Activated CD8-positive, alpha-beta T cell treated with anti-CD3 and anti-CD28 coated beads for 36 hours (primary cell): ENCODE measurements at regions not wholly inside any gene's neighbourhood (a gene's known extent, or its start where the extent isn't known, plus 50 kb on each side); places are given as distances from the start of the nearest gene placed in this dataset.

Experiments used
- ATAC-seq: fragments of 200-7000 bp; cut with Tn5 transposase; one replicate; pipeline ENCODE4 v1.10.0; 2021; ENCODE audit warnings: mild to moderate bottlenecking, moderate library complexity
- CTCF ChIA-PET: fragments of 350-600 bp; sonication (Branson Sonifier 250); formaldehyde crosslinking; loops from one replicate; lab custom pipeline; 2021; ENCODE audit warnings: antibody characterized with exemption; lab: Charles Lee
- POLR2A ChIA-PET: fragments of 350-600 bp; sonication (Branson Sonifier 250); formaldehyde crosslinking; loops from one replicate; lab custom pipeline; 2021; ENCODE audit warnings: antibody characterized with exemption; lab: Charles Lee
- DNase-seq: peaks from one replicate; pipeline ENCODE4 v3.0.0-alpha.2; 2020
- H3K27ac Mint-ChIP-seq: one replicate; pipeline ENCODE4 v1.8.0; 2021; ENCODE audit warnings: mild to moderate bottlenecking, mixed read lengths
- H3K27me3 Mint-ChIP-seq: one replicate; pipeline ENCODE4 v1.8.0; 2021; ENCODE audit warnings: mixed read lengths
- H3K36me3 Mint-ChIP-seq: one replicate; pipeline ENCODE4 v1.8.0; 2021; ENCODE audit warnings: low read depth, mixed read lengths
- H3K4me1 Mint-ChIP-seq: one replicate; pipeline ENCODE4 v1.8.0; 2021; ENCODE audit warnings: low read depth, mixed read lengths
- H3K4me3 Mint-ChIP-seq: one replicate; pipeline ENCODE4 v1.8.0; 2021; ENCODE audit warnings: mild to moderate bottlenecking, moderate library complexity, mixed read lengths
- H3K9me3 Mint-ChIP-seq: one replicate; pipeline ENCODE4 v1.8.0; 2021; ENCODE audit warnings: mixed read lengths
- intact Hi-C: fragments of 100-400 bp; cut with micrococcal nuclease; formaldehyde crosslinking; loops from one replicate; pipeline ENCODE4 v1.10.0; 2022
- TF ChIP-seq, protein P1 (sequence below): fragments of 200-600 bp; IDR thresholded peaks from one replicate; pipeline ENCODE4 v1.8.0; 2022; ENCODE audit warnings: antibody characterized with exemption, mild to moderate bottlenecking

DNA sequence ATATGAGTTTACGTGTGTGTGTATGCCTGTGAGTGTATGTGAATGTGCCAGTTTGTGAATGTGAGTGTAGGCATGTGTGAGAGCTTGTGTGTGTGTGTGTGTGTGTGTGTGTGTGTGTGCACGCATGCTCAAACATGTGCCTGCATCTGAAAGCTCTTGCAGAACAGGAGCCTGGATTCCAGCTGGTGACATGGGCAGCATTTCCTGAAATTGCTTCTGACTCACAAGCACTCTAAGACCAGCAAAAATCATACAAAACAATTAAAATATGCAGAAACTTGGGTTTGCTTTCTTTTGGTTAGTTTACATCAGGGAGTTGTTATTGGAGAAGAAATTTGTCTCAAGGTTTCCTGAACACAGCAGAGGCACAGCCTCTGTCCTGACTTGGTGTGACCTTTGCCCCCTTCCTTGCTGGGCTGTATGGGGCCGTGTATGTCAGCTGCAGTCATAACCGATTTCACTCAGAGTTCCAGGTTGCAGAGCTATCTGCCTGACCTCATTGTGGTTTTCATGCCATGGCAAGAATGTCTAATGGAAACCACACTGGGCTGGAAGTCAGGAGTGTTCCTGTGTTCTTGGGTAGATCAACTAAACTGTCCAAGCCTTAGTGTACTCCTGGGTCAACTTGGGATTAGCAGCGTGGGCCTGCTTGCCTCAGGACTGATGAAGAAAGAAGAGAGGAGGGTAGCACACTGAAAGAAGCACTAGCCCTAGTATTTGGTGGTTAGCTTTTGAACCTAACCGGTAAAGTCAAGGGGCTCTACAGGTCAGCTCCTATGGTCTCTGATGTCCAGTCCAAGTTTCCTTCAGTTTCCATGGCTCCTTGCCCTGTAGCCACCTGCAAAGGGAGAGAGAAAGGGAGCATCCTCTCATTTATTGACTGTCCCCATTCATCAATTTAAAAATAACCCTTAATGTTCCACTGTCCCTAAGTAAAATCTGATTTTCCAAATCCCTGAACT is 143.7 kb downstream of the SNX19 start:
- Mint-ChIP-seq H3K4me1 (no peaks in the 10 kb centered on the region), H3K9me3 (no peaks in the 10 kb centered on the region), H3K36me3 (no peaks in the 10 kb centered on the region), H3K4me3 (no peak overlapping the region), H3K27ac (no peak overlapping the region), H3K27me3 (peaks cover 5% of the 10 kb centered on the region)
- ATAC-seq, result no peak
- DNase-seq, result no peak
- intact Hi-C loops, result no loop called here
- TF ChIP-seq, protein P1, sequence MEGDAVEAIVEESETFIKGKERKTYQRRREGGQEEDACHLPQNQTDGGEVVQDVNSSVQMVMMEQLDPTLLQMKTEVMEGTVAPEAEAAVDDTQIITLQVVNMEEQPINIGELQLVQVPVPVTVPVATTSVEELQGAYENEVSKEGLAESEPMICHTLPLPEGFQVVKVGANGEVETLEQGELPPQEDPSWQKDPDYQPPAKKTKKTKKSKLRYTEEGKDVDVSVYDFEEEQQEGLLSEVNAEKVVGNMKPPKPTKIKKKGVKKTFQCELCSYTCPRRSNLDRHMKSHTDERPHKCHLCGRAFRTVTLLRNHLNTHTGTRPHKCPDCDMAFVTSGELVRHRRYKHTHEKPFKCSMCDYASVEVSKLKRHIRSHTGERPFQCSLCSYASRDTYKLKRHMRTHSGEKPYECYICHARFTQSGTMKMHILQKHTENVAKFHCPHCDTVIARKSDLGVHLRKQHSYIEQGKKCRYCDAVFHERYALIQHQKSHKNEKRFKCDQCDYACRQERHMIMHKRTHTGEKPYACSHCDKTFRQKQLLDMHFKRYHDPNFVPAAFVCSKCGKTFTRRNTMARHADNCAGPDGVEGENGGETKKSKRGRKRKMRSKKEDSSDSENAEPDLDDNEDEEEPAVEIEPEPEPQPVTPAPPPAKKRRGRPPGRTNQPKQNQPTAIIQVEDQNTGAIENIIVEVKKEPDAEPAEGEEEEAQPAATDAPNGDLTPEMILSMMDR, result no peak
- CTCF ChIA-PET, result no interaction called here
- POLR2A ChIA-PET, result no interaction called here

DNA sequence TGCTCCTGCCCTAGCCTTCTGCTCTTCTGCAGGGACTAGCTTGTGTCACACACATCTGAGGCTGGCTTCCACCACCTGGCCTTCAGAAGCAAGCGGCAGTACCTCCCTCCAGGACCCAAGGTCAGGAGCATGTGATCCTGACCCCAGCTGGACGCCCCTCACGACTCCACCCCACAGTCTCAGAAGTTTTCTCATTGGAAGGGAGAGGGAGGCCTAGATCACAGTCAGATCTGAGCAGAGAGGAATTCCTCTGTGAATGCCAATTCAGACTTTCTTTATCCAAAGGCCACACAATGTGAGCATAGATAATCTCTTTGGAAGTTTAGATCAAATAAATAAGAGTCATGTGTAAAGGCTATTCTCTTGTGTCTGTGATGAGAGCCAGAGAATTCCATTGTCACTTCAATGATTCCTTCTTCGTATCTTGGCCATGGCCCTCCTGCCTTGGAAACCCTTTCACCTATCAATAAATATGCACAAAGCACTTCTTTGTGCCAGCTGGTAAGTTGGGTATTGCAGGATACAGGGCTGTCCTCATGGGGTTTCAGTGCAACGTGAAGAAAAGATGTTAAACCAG is 142.9 kb downstream of the SNX19 start:
- Mint-ChIP-seq H3K9me3 (no peaks in the 10 kb centered on the region), H3K4me3 (no peak overlapping the region), H3K4me1 (no peaks in the 10 kb centered on the region), H3K36me3 (no peaks in the 10 kb centered on the region), H3K27ac (no peak overlapping the region), H3K27me3 (peaks cover 6% of the 10 kb centered on the region)
- intact Hi-C loops, result no loop called here
- CTCF ChIA-PET, result no interaction called here
- DNase-seq (no peak), ATAC-seq (no peak)
- POLR2A ChIA-PET, result no interaction called here
- TF ChIP-seq, protein P1, result no peak

DNA sequence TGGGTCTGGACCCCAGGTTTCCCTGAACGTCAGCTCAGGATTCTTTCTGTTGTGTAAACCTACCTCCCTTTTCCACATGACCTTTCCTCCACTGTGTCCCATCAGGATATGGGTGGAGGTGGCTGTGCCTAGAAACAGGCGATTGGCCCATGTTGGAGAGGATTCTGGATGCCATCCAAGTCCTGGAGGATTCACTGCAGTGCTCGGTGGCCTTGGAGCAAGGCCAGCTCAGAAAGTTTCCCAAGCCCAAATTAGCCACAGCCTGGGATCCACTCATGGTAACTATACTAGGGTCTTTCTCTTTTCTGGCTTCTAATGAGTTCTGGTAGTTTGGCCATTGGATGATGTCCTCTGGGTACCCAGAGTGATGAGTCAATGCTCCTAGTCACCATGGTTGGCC is 141.6 kb downstream of the SNX19 start:
- POLR2A ChIA-PET, result no interaction called here
- Mint-ChIP-seq H3K27ac (no peak overlapping the region), H3K27me3 (peaks cover 6% of the 10 kb centered on the region)

DNA sequence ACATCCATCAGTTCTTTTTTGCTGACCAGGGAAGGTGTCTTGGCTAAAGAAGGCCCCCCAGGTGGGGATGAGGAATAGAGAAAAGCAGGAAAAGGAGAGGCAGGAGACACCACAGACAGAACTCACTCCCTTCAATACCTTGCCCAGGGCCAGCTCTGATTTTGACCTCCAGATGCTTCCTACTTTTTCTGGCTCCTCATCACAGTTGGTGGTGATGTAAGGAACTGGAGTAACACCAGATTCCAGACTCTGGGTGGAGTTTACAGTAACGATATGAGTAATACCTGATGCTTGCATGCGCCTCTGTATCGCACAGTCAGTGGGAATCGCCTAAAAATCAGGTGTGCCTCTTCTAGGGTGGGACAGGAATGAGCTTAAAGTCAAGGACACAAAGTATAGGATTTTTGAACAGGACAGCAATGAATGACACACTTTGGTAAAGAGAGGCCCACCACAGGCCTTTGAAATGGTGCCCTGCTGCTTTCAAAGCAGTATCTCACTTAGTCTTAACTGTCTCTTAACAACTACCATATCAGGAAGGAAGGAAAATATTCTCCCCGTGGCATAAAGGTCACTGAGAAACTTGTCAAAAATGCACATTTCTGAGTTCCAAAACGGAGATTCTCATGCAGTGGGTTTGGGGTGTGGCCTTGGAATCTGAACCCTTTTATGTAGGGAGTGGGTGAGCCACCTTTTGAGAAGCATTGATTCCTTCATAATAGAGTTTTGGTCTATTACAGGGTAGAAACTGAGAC is 140.8 kb downstream of the SNX19 start:
- Mint-ChIP-seq H3K4me1 (no peaks in the 10 kb centered on the region), H3K36me3 (no peaks in the 10 kb centered on the region), H3K9me3 (no peaks in the 10 kb centered on the region), H3K27ac (no peak overlapping the region), H3K4me3 (no peak overlapping the region), H3K27me3 (peaks cover 6% of the 10 kb centered on the region)
- no peak for ATAC-seq
- ChIA-PET POLR2A (no interaction called here), CTCF (no interaction called here)
- intact Hi-C loops, result no loop called here
- TF ChIP-seq, protein P1, result no peak
- DNase-seq, result no peak

More for the DNA sequence above, 141.6 kb downstream of the SNX19 start:
- no peak overlapping the region for H3K4me3 Mint-ChIP-seq
- no peak for DNase-seq
- no peaks in the 10 kb centered on the region for H3K4me1 Mint-ChIP-seq
- TF ChIP-seq, protein P1, result no peak
- ATAC-seq, result no peak
- H3K36me3 Mint-ChIP-seq, result no peaks in the 10 kb centered on the region
- CTCF ChIA-PET, result no interaction called here
- intact Hi-C loops, result no loop called here
- H3K9me3 Mint-ChIP-seq, result no peaks in the 10 kb centered on the region
